CD14-positive monocyte (primary cell): ENCODE measurements at regions not wholly inside any gene's neighbourhood (a gene's known extent, or its start where the extent isn't known, plus 50 kb on each side); places are given as distances from the start of the nearest gene placed in this dataset.

Experiments
- DNase-seq, 3 donors: peaks; one replicate each; pipeline ENCODE4 v3.0.0-alpha.2; 2011 to 2022
- H2AFZ ChIP-seq: 2 replicates; pipeline ENCODE4 v1.6.0; 2012; ENCODE audit warnings: mild to moderate bottlenecking, low read depth, low read length, inconsistent platforms; ENCODE audit not compliant: insufficient read depth, poor library complexity, severe bottlenecking
- H3K27ac ChIP-seq, 2 donors: 1 replicate in 1 of 2; 2 replicates in 1 of 2; pipeline ENCODE4 v1.5.1; 2012 to 2013; ENCODE audit warnings: low read length in 2 of 2, control low read depth in 1 of 2, inconsistent platforms in 1 of 2, low read depth in 1 of 2, mild to moderate bottlenecking in 1 of 2
- H3K27me3 ChIP-seq, 2 donors: one replicate each; pipeline versions ENCODE4 v1.6.0 to v1.6.1; 2011 to 2013; ENCODE audit warnings: low read length in 2 of 2; ENCODE audit not compliant: control insufficient read depth in 2 of 2, insufficient read depth in 2 of 2
- H3K36me3 ChIP-seq, 2 donors: replicated peaks in 1 of 2; 1 replicate in 1 of 2; 2 replicates in 1 of 2; pipeline versions ENCODE4 v1.5.1 to v1.6.1; 2012 to 2013; ENCODE audit warnings: low read length in 2 of 2, control low read depth in 1 of 2, inconsistent platforms in 1 of 2, mild to moderate bottlenecking in 1 of 2; ENCODE audit not compliant: insufficient read depth in 2 of 2, control insufficient read depth in 1 of 2
- H3K4me1 ChIP-seq, 2 donors: 1 replicate in 1 of 2; 2 replicates in 1 of 2; pipeline versions ENCODE4 v1.5.1 to v1.6.1; 2012 to 2013; ENCODE audit warnings: low read length in 2 of 2, control low read depth in 1 of 2, inconsistent platforms in 1 of 2, mild to moderate bottlenecking in 1 of 2, moderate library complexity in 1 of 2; ENCODE audit not compliant: insufficient read depth in 2 of 2, control insufficient read depth in 1 of 2
- H3K4me2 ChIP-seq: replicated peaks from 2 replicates; pipeline ENCODE3; 2012; ENCODE audit warnings: low read length, moderate library complexity, mild to moderate bottlenecking; ENCODE audit not compliant: poor library complexity, severe bottlenecking; ENCODE audit errors: extremely low read depth
- H3K4me3 ChIP-seq, 3 experiments: fragments of 200-600 bp in 1 of 3; sonication (generic) in 1 of 3; replicated peaks in 1 of 3; 1 replicate in 2 of 3; 2 replicates in 1 of 3; pipeline ENCODE4 v1.5.1; 2011 to 2013; ENCODE audit warnings: low read length in 3 of 3, mild to moderate bottlenecking in 3 of 3, control low read depth in 2 of 3, low read depth in 2 of 3, inconsistent platforms in 1 of 3, moderate library complexity in 1 of 3
- H3K79me2 ChIP-seq: 2 replicates; pipeline ENCODE4 v1.6.0; 2012; ENCODE audit warnings: mild to moderate bottlenecking, control low read depth, inconsistent platforms, low read length, moderate library complexity; ENCODE audit not compliant: insufficient read depth
- H3K9ac ChIP-seq: 2 replicates; pipeline ENCODE4 v1.6.0; 2017; ENCODE audit warnings: low read length, mild to moderate bottlenecking; ENCODE audit not compliant: insufficient read depth, poor library complexity, severe bottlenecking
- H3K9me3 ChIP-seq, 2 donors: replicated peaks in 1 of 2; 1 replicate in 1 of 2; 2 replicates in 1 of 2; pipeline versions ENCODE4 v1.5.1 to v1.6.1; 2012 to 2013; ENCODE audit warnings: low read length in 2 of 2, control low read depth in 1 of 2; ENCODE audit not compliant: control insufficient read depth in 1 of 2, insufficient read depth in 1 of 2
- H4K20me1 ChIP-seq: 2 replicates; pipeline ENCODE4 v1.6.0; 2012; ENCODE audit warnings: mild to moderate bottlenecking, low read length, control low read depth, moderate library complexity; ENCODE audit not compliant: insufficient read depth
- H3K27ac Mint-ChIP-seq, 7 donors: one replicate each; pipeline ENCODE4 v1.8.0; 2020; ENCODE audit warnings: mild to moderate bottlenecking in 7 of 7, mixed read lengths in 7 of 7, moderate library complexity in 6 of 7, inconsistent platforms in 2 of 7
- H3K27me3 Mint-ChIP-seq, 3 donors: one replicate each; pipeline ENCODE4 v1.8.0; 2021 to 2022; ENCODE audit warnings: low read depth in 3 of 3, mild to moderate bottlenecking in 3 of 3, mixed read lengths in 3 of 3, moderate library complexity in 3 of 3, inconsistent platforms in 1 of 3
- H3K36me3 Mint-ChIP-seq, 2 donors: one replicate each; pipeline ENCODE4 v1.8.0; 2020; ENCODE audit warnings: mixed read lengths in 2 of 2, inconsistent platforms in 1 of 2, mild to moderate bottlenecking in 1 of 2
- H3K4me1 Mint-ChIP-seq: one replicate; pipeline ENCODE4 v1.8.0; 2020; ENCODE audit warnings: mild to moderate bottlenecking, mixed read lengths
- H3K4me3 Mint-ChIP-seq, 2 donors: one replicate each; pipeline ENCODE4 v1.8.0; 2020; ENCODE audit warnings: mild to moderate bottlenecking in 2 of 2, mixed read lengths in 2 of 2, moderate library complexity in 1 of 2
- H3K9me3 Mint-ChIP-seq, 7 donors: one replicate each; pipeline ENCODE4 v1.8.0; 2020 to 2022; ENCODE audit warnings: mixed read lengths in 7 of 7, mild to moderate bottlenecking in 6 of 7, moderate library complexity in 6 of 7, inconsistent platforms in 2 of 7
- CTCF ChIP-seq: fragments of 200-600 bp; IDR thresholded peaks from one replicate; pipeline ENCODE4 v1.8.0; 2022; ENCODE audit warnings: antibody characterized with exemption, mild to moderate bottlenecking
- WGBS: methylation state at CpG from one replicate; pipeline ENCODE4 v1.1.5; 2013; ENCODE audit warnings: missing lambda C conversion rate; ENCODE audit not compliant: insufficient coverage; 5-methylcytosine and 5-hydroxymethylcytosine counted together
- intact Hi-C, 2 donors: fragments of 100-400 bp; cut with micrococcal nuclease; formaldehyde crosslinking; loops; one replicate each; pipeline versions ENCODE4 v1.15.0 to v1.15.1; 2023

- peaks cover 17 to 34% (median 28%) of the 10 kb centered on the region in 3 donors for H3K27me3 Mint-ChIP-seq
These were observed 264.9 kb upstream of the SDK2 start for GRCh38 chr17:73909186-73909585.

GRCh38 chr17:73910206-73910605 is 266.0 kb upstream of the SDK2 start:
- Mint-ChIP-seq H3K36me3 (no peaks in the 10 kb centered on the region), H3K27me3 (peaks cover 17 to 36% (median 27%) of the 10 kb centered on the region in 3 donors), H3K4me1 (peaks cover 4% of the 10 kb centered on the region), H3K27ac (peak overlapping the region in 1 of 7 donors; percentile 41), H3K4me3 (no peak overlapping the region), H3K9me3 (peaks cover 2 to 10% (median 6%) of the 10 kb centered on the region in 7 donors)
- Histone ChIP-seq H3K27me3 (peaks cover 3 to 12% of the 10 kb centered on the region in 2 donors), H3K4me3 (no peak overlapping the region), H4K20me1 (no peaks in the 10 kb centered on the region), H3K9me3 (peaks cover 0 to 5% of the 10 kb centered on the region in 2 donors), H3K79me2 (no peaks in the 10 kb centered on the region), H3K9ac (no peak overlapping the region), H3K4me1 (no peaks in the 10 kb centered on the region), H3K4me2 (no peak overlapping the region), H3K27ac (no peak overlapping the region), H2AFZ (no peak overlapping the region), H3K36me3 (no peaks in the 10 kb centered on the region)
- DNase-seq, result no peak
- TF ChIP-seq CTCF, result no peak
- WGBS, result 72% methylated on average over 3 of the region's 4 CpGs
- intact Hi-C loops, result no loop called here

More at GRCh38 chr17:73909186-73909585, 264.9 kb upstream of the SDK2 start:
- H3K4me2 ChIP-seq, result no peak overlapping the region
- H3K27me3 ChIP-seq, result peaks cover 3 to 16% of the 10 kb centered on the region in 2 donors
- H3K36me3 ChIP-seq, result no peaks in the 10 kb centered on the region
- Mint-ChIP-seq H3K4me1 (peaks cover 4% of the 10 kb centered on the region), H3K9me3 (peaks cover 0 to 4% (median 0%) of the 10 kb centered on the region in 7 donors), H3K36me3 (no peaks in the 10 kb centered on the region), H3K4me3 (no peak overlapping the region), H3K27ac (no peak overlapping the region)
- no peaks in the 10 kb centered on the region for H3K4me1 ChIP-seq
- no peak overlapping the region for H2AFZ ChIP-seq
- H3K27ac ChIP-seq, result no peak overlapping the region
- H3K9ac ChIP-seq, result no peak overlapping the region
- no peak overlapping the region for H3K4me3 ChIP-seq
- WGBS, result 87% methylated on average over 7 of the region's 7 CpGs
- no peak for TF ChIP-seq CTCF
- no peak for DNase-seq
- intact Hi-C loops, result no loop called here
- no peaks in the 10 kb centered on the region for H3K79me2 ChIP-seq
- H4K20me1 ChIP-seq, result no peaks in the 10 kb centered on the region
- H3K9me3 ChIP-seq, result no peaks in the 10 kb centered on the region
